ENCODE measurements at regions not wholly inside any gene's neighbourhood (a gene's known extent, or its start where the extent isn't known, plus 50 kb on each side); places are given as distances from the start of the nearest gene placed in this dataset.

GRCh38 chr13:22107549-22107948 is 436.7 kb downstream of the FGF9 start:
- no peaks in the 10 kb centered on the region for H3K4me1 ChIP-seq (replicated peaks in 1 of 2; ENCODE audit: control insufficient read depth in 2 of 2, insufficient read depth in 2 of 2, low read length in 2 of 2)
- intact Hi-C loops (cut with micrococcal nuclease) = no loop called here
- no peaks in the 10 kb centered on the region for H3K9me1 ChIP-seq (ENCODE audit: control insufficient read depth, insufficient read depth, low read length)
- CTCF ChIA-PET (ENCODE audit: low intra/inter-chr PET ratio) = no interaction called here
- BruUV-seq (replicated peaks) = no TSS peak
- WGBS (ENCODE audit: insufficient coverage, low coverage, missing lambda C conversion rate) = 0% methylated on average over 4 of the region's 4 CpGs
- H2AFZ ChIP-seq (ENCODE audit: low read depth, low read length) = no peak overlapping the region
- no peaks in the 10 kb centered on the region for H4K20me1 ChIP-seq (replicated peaks; ENCODE audit: control insufficient read depth, insufficient read depth, low read length)
- in situ Hi-C loops (cut with MboI) = no loop called here
- no peaks in the 10 kb centered on the region for H3K79me2 ChIP-seq (ENCODE audit: control insufficient read depth, insufficient read depth, low read length)
- no peak overlapping the region for H3K9ac ChIP-seq (ENCODE audit: insufficient read depth in 1 of 2, low read depth in 2 of 2, low read length in 2 of 2)
- FAIRE-seq = no peak
- H3K4me2 ChIP-seq (ENCODE audit: insufficient read depth, low read length) = no peak overlapping the region
- no peak for DNase-seq (ENCODE audit: extremely low read depth in 1 of 4, low spot score in 3 of 4)
- peaks cover 0 to 5% of the 10 kb centered on the region in 2 experiments; a peak in 2 of 5 replicates for H3K27me3 ChIP-seq (ENCODE audit: control insufficient read depth in 2 of 2, insufficient read depth in 2 of 2, low read length in 2 of 2)
- no peak overlapping the region for H3K4me3 ChIP-seq
- H3K9me3 ChIP-seq (replicated peaks; ENCODE audit: control insufficient read depth, insufficient read depth, low read depth, low read length) = no peaks in the 10 kb centered on the region
- no peak for ATAC-seq
- TF ChIP-seq PML (IDR thresholded peaks at IDR 0.05; ENCODE audit: low read length) = no peak
- no peak for TF ChIP-seq PRDM10 (IDR thresholded peaks at IDR 0.05; ENCODE audit: partially characterized antibody)
- TF ChIP-seq CCAR2 (IDR thresholded peaks at IDR 0.05; ENCODE audit: low read depth, low read length) = no peak
- TF ChIP-seq TEAD2 (tag; IDR thresholded peaks at IDR 0.05) = no peak
- no peak for TF ChIP-seq TRIM24 (IDR thresholded peaks at IDR 0.05)
- TF ChIP-seq CTBP1 (IDR thresholded peaks at IDR 0.05; ENCODE audit: borderline replicate concordance) = no peak
- no peak for TF ChIP-seq ETV1 (tag; conservative IDR thresholded peaks at IDR 0.05; ENCODE audit: low read depth)
- no peaks in the 10 kb centered on the region for H3K36me3 ChIP-seq (ENCODE audit: control insufficient read depth, insufficient read depth, low read length)
- no peak overlapping the region for H3K27ac ChIP-seq (ENCODE audit: extremely low read depth, low read depth, low read length)
- POLR2A ChIA-PET = no interaction called here
